Suprapubic skin (tissue), 3 donors: ENCODE measurements at regions not wholly inside any gene's neighbourhood (a gene's known extent, or its start where the extent isn't known, plus 50 kb on each side); places are given as distances from the start of the nearest gene placed in this dataset.
"Not testable (repeated sequence)": the region's sequence is repeated elsewhere in the genome, so short reads cannot be mapped to it uniquely, and the experiment has no call there.

ENCODE experiments used
- CTCF ChIP-seq, 2 donors: fragments of 200-600 bp in 1 of 2; fragments of 450-650 bp in 1 of 2; sonication (generic) in 1 of 2; IDR thresholded peaks; one replicate each; pipeline ENCODE4 v1.5.1; 2016 to 2019; ENCODE audit warnings: antibody characterized with exemption in 2 of 2, mild to moderate bottlenecking in 1 of 2, moderate library complexity in 1 of 2
- POLR2A ChIP-seq, 2 donors: fragments of 450-650 bp; IDR thresholded peaks; one replicate each; pipeline ENCODE4 v1.6.1; 2017; ENCODE audit warnings: antibody characterized with exemption in 2 of 2, mild to moderate bottlenecking in 2 of 2, moderate library complexity in 2 of 2

- not testable (repeated sequence) for TF ChIP-seq CTCF, POLR2A (IDR thresholded peaks at IDR 0.05)
These were observed 68.5 kb upstream of the MAN1A1 start for GRCh38 chr6:119418084-119418483.
